GM19455 (cell line): ENCODE measurements at regions not wholly inside any gene's neighbourhood (a gene's known extent, or its start where the extent isn't known, plus 50 kb on each side); places are given as distances from the start of the nearest gene placed in this dataset.
"Not testable (repeated sequence)": the region's sequence is repeated elsewhere in the genome, so short reads cannot be mapped to it uniquely, and the experiment has no call there.

ENCODE experiments used
- ATAC-seq: cut with Tn5 transposase; IDR thresholded peaks from one replicate; pipeline ENCODE4 v1.9.1; 2021; ENCODE audit not compliant: unreplicated experiment

GRCh38 chr4:111115881-111116280 lies 493.0 kb upstream of the PITX2 start:
- no peak for ATAC-seq

- ATAC-seq = no peak
Measured at GRCh38 chr4:111120191-111120590, 497.3 kb upstream of the PITX2 start.

GRCh38 chr4:111126340-111126739 lies 503.5 kb upstream of the PITX2 start:
- ATAC-seq = no peak

GRCh38 chr4:111127841-111128240 lies 505.0 kb upstream of the PITX2 start:
- ATAC-seq = no peak

GRCh38 chr4:111128327-111128726 lies 505.4 kb upstream of the PITX2 start:
- ATAC-seq = no peak

- no peak for ATAC-seq
Measured at GRCh38 chr4:111136438-111136837, 513.6 kb upstream of the PITX2 start.

- no peak for ATAC-seq
Measured at GRCh38 chr4:111136967-111137366, 514.1 kb upstream of the PITX2 start.

- ATAC-seq = no peak
Measured at GRCh38 chr4:111143510-111143909, 520.6 kb upstream of the PITX2 start.

GRCh38 chr4:111154934-111155333 lies 532.1 kb upstream of the PITX2 start:
- ATAC-seq = no peak

GRCh38 chr4:111164556-111164955 lies 541.7 kb upstream of the PITX2 start:
- not testable (repeated sequence) for ATAC-seq

GRCh38 chr4:111174331-111174730 lies 551.5 kb upstream of the PITX2 start:
- no peak for ATAC-seq

- no peak for ATAC-seq
Measured at GRCh38 chr4:111178231-111178630, 555.4 kb upstream of the PITX2 start.

GRCh38 chr4:111187108-111187507 lies 564.2 kb upstream of the PITX2 start:
- ATAC-seq = no peak

- ATAC-seq = no peak
Measured at GRCh38 chr4:111198446-111198845, 575.6 kb upstream of the PITX2 start.

- no peak for ATAC-seq
Measured at GRCh38 chr4:111204797-111205196, 581.9 kb upstream of the PITX2 start.

- ATAC-seq = no peak
Measured at GRCh38 chr4:111208970-111209369, 586.1 kb upstream of the PITX2 start.

GRCh38 chr4:111209706-111210105 lies 586.8 kb upstream of the PITX2 start:
- ATAC-seq = no peak

GRCh38 chr4:111210595-111210994 lies 587.7 kb upstream of the PITX2 start:
- no peak for ATAC-seq

- ATAC-seq = no peak
Measured at GRCh38 chr4:111213531-111213930, 590.7 kb upstream of the PITX2 start.

- ATAC-seq = no peak
Measured at GRCh38 chr4:111214371-111214770, 591.5 kb upstream of the PITX2 start.

- ATAC-seq = no peak
Measured at GRCh38 chr4:111215755-111216154, 592.9 kb upstream of the PITX2 start.

- ATAC-seq = no peak
Measured at GRCh38 chr4:111216791-111217190, 593.9 kb upstream of the PITX2 start.

GRCh38 chr4:111221371-111221770 lies 598.5 kb upstream of the PITX2 start:
- ATAC-seq = no peak

GRCh38 chr4:111228396-111228795 lies 605.5 kb upstream of the PITX2 start:
- no peak for ATAC-seq
